ENCODE measurements at regions not wholly inside any gene's neighbourhood (a gene's known extent, or its start where the extent isn't known, plus 50 kb on each side); places are given as distances from the start of the nearest gene placed in this dataset.

DNA sequence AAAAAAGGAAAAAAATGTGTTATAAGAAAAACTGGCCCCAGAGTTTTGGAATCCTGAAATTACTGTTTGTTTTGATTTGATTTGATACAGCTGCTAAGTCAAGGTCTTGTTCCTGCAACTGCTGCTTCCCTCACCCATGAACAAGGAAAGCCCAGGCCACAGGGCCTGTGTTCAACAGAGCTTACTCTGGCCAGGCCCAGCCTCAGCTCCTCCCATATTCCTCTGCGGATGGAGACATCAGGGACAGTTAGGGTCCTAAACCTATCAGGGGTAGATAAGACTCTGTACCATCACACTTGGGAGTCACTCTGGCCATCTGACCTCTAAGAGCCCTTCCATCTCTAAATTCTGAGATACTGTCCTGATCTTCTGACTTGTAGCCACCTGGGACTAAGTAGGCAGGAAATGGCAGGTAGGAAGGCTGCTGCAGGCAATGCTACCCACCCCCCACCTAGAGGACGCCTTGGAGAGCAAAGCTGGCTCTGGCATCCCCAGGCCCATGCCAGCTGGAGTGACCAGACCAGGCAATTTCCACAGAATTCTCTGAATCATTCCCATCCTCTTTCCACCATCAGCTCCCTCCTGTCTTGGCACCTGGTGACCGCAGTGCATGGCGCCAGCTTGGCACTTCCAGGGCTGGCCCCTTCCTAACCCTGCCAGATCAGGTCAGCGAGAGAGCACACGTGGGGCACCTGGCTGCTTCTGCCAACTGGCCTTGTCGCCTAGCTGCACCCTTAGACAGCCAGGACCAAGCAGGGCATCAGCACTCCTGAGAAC lies 58.0 kb upstream of the TMEM33 start:
- no peak overlapping the region for H3K27ac ChIP-seq (ENCODE audit: low read length)
- H3K9me3 ChIP-seq (ENCODE audit: control insufficient read depth in 2 of 2, low read length in 2 of 2), result peaks cover 0 to 3% of the 10 kb centered on the region in 2 donors
- H3K9ac ChIP-seq (ENCODE audit: low read length in 2 of 2), result no peak overlapping the region
- H3K4me1 ChIP-seq (ENCODE audit: control insufficient read depth, insufficient read depth, low read length), result peaks cover 19% of the 10 kb centered on the region
- peaks cover 70 to 89% of the 10 kb centered on the region in 2 donors for H3K27me3 ChIP-seq (ENCODE audit: control insufficient read depth in 1 of 2, insufficient read depth in 2 of 2, low read length in 2 of 2)
- no peak overlapping the region for H3K4me3 ChIP-seq (ENCODE audit: low read length in 2 of 2)
- no peaks in the 10 kb centered on the region for H3K36me3 ChIP-seq (ENCODE audit: control insufficient read depth in 2 of 2, insufficient read depth in 2 of 2, low read length in 2 of 2)

- Histone ChIP-seq H3K4me3 (ENCODE audit: low read length in 2 of 2) (no peak overlapping the region), H3K27ac (ENCODE audit: low read length) (no peak overlapping the region), H3K27me3 (ENCODE audit: control insufficient read depth in 1 of 2, insufficient read depth in 2 of 2, low read length in 2 of 2) (peaks cover 56 to 69% of the 10 kb centered on the region in 2 donors), H3K36me3 (ENCODE audit: control insufficient read depth in 2 of 2, insufficient read depth in 2 of 2, low read length in 2 of 2) (no peaks in the 10 kb centered on the region), H3K9ac (ENCODE audit: low read length in 2 of 2) (no peak overlapping the region), H3K9me3 (ENCODE audit: control insufficient read depth in 2 of 2, low read length in 2 of 2) (peaks cover 0 to 3% of the 10 kb centered on the region in 2 donors), H3K4me1 (ENCODE audit: control insufficient read depth, insufficient read depth, low read length) (no peaks in the 10 kb centered on the region)
Observed at GRCh38 chr4:41874873-41875272, 60.4 kb upstream of the TMEM33 start.

DNA sequence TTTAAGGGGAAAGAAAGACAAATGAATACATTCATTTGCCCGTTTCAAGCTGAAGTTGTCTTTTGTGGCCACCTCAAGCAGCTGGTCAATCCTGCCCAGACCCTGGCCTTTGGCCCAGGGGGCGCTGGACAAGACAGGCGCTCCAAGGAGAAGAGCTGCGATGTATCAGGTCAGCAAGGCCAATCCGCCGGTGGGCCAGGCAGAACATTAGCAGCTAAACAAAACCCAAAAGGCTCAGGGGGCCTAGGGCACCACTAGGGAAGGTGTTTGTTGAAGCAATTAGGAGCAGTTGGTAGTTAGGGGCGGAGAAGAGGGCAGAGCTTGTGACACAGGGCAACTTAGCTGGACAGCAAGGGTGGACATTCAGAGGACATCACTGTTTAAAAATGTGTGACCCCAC lies 60.8 kb upstream of the TMEM33 start:
- Histone ChIP-seq H3K4me3 (ENCODE audit: low read length in 2 of 2) (no peak overlapping the region), H3K36me3 (ENCODE audit: control insufficient read depth in 2 of 2, insufficient read depth in 2 of 2, low read length in 2 of 2) (no peaks in the 10 kb centered on the region), H3K27ac (ENCODE audit: low read length) (no peak overlapping the region), H3K4me1 (ENCODE audit: control insufficient read depth, insufficient read depth, low read length) (no peaks in the 10 kb centered on the region), H3K9me3 (ENCODE audit: control insufficient read depth in 2 of 2, low read length in 2 of 2) (peaks cover 0 to 3% of the 10 kb centered on the region in 2 donors), H3K27me3 (ENCODE audit: control insufficient read depth in 1 of 2, insufficient read depth in 2 of 2, low read length in 2 of 2) (peaks cover 52 to 65% of the 10 kb centered on the region in 2 donors), H3K9ac (ENCODE audit: low read length in 2 of 2) (no peak overlapping the region)

GRCh38 chr4:41873380-41874295 lies 61.6 kb upstream of the TMEM33 start:
- H3K4me1 ChIP-seq (ENCODE audit: control insufficient read depth, insufficient read depth, low read length), result no peaks in the 10 kb centered on the region
- no peak overlapping the region for H3K9ac ChIP-seq (ENCODE audit: low read length in 2 of 2)
- no peak overlapping the region for H3K4me3 ChIP-seq (ENCODE audit: low read length in 2 of 2)
- H3K9me3 ChIP-seq (ENCODE audit: control insufficient read depth in 2 of 2, low read length in 2 of 2), result peaks cover 0 to 3% of the 10 kb centered on the region in 2 donors
- no peak overlapping the region for H3K27ac ChIP-seq (ENCODE audit: low read length)
- no peaks in the 10 kb centered on the region for H3K36me3 ChIP-seq (ENCODE audit: control insufficient read depth in 2 of 2, insufficient read depth in 2 of 2, low read length in 2 of 2)
- peaks cover 44 to 57% of the 10 kb centered on the region in 2 donors for H3K27me3 ChIP-seq (ENCODE audit: control insufficient read depth in 1 of 2, insufficient read depth in 2 of 2, low read length in 2 of 2)

GRCh38 chr4:41870035-41870434 lies 65.2 kb upstream of the TMEM33 start:
- Histone ChIP-seq H3K4me3 (ENCODE audit: low read length in 2 of 2) (no peak overlapping the region), H3K9ac (ENCODE audit: low read length in 2 of 2) (no peak overlapping the region), H3K36me3 (ENCODE audit: control insufficient read depth in 2 of 2, insufficient read depth in 2 of 2, low read length in 2 of 2) (no peaks in the 10 kb centered on the region), H3K27me3 (ENCODE audit: control insufficient read depth in 1 of 2, insufficient read depth in 2 of 2, low read length in 2 of 2) (peaks cover 46 to 60% of the 10 kb centered on the region in 2 donors), H3K27ac (ENCODE audit: low read length) (no peak overlapping the region), H3K4me1 (ENCODE audit: control insufficient read depth, insufficient read depth, low read length) (peaks cover 3% of the 10 kb centered on the region), H3K9me3 (ENCODE audit: control insufficient read depth in 2 of 2, low read length in 2 of 2) (peaks cover 0 to 2% of the 10 kb centered on the region in 2 donors)

DNA sequence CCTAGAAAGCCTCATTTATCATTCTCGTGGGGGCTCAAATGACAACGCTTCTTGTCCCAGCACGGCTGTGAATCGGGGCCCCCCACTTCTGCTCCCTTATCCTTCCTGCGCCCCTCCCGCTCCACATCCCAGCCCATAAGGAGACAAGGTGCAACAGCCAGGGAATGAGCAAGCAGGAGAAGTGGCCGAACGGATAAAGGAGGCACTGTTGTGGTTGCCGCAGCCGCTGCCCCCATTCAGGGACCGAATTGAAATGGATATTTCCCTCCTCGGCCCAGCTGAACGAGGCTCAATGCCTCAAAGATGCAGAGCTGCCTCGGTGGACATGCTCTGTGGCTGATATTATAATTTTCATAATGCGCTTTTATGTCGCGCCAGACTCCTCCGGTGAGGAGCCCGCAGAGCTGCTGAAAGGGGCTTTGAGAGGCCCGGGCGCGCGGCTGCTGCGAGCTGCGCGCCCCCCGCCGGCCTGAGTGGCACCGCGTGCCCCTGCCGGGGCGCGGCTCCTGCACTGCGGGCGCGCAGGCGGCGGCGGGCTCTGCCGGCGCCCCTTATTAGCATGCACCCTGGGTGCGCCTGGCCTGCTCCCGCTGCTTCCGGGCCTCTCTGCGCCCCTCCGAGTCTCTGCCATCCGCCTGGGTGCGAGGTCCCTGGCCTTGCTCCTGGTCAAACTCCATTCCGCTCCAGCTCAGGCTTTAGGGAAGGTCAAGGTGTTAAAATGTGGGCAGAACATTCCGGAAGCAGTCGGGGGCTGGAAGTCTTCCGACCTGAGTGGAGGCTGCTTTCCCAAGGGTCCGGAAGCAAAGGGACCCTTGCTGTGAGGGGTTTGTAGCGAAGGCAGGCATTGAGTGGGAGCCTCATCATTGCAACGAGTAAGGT lies 68.2 kb upstream of the TMEM33 start:
- H3K27ac ChIP-seq (ENCODE audit: low read length), result no peak overlapping the region
- peaks cover 36 to 49% of the 10 kb centered on the region in 2 donors for H3K27me3 ChIP-seq (ENCODE audit: control insufficient read depth in 1 of 2, insufficient read depth in 2 of 2, low read length in 2 of 2)
- peaks cover 0 to 6% of the 10 kb centered on the region in 2 donors for H3K9me3 ChIP-seq (ENCODE audit: control insufficient read depth in 2 of 2, low read length in 2 of 2)

GRCh38 chr4:41865981-41866798 lies 69.0 kb upstream of the TMEM33 start:
- no peak overlapping the region for H3K4me3 ChIP-seq (ENCODE audit: low read length in 2 of 2)
- no peak overlapping the region for H3K27ac ChIP-seq (ENCODE audit: low read length)
- peaks cover 0 to 6% of the 10 kb centered on the region in 2 donors for H3K9me3 ChIP-seq (ENCODE audit: control insufficient read depth in 2 of 2, low read length in 2 of 2)
- H3K36me3 ChIP-seq (ENCODE audit: control insufficient read depth in 2 of 2, insufficient read depth in 2 of 2, low read length in 2 of 2), result no peaks in the 10 kb centered on the region
- H3K4me1 ChIP-seq (ENCODE audit: control insufficient read depth, insufficient read depth, low read length), result peaks cover 3% of the 10 kb centered on the region
- no peak overlapping the region for H3K9ac ChIP-seq (ENCODE audit: low read length in 2 of 2)
- H3K27me3 ChIP-seq (ENCODE audit: control insufficient read depth in 1 of 2, insufficient read depth in 2 of 2, low read length in 2 of 2), result peaks cover 36 to 49% of the 10 kb centered on the region in 2 donors

More for the DNA sequence above, 68.2 kb upstream of the TMEM33 start:
- Histone ChIP-seq H3K4me1 (ENCODE audit: control insufficient read depth, insufficient read depth, low read length) (peaks cover 3% of the 10 kb centered on the region), H3K4me3 (ENCODE audit: low read length in 2 of 2) (peak overlapping the region in 1 of 2 donors; percentile 19), H3K36me3 (ENCODE audit: control insufficient read depth in 2 of 2, insufficient read depth in 2 of 2, low read length in 2 of 2) (no peaks in the 10 kb centered on the region), H3K9ac (ENCODE audit: low read length in 2 of 2) (no peak overlapping the region)

DNA sequence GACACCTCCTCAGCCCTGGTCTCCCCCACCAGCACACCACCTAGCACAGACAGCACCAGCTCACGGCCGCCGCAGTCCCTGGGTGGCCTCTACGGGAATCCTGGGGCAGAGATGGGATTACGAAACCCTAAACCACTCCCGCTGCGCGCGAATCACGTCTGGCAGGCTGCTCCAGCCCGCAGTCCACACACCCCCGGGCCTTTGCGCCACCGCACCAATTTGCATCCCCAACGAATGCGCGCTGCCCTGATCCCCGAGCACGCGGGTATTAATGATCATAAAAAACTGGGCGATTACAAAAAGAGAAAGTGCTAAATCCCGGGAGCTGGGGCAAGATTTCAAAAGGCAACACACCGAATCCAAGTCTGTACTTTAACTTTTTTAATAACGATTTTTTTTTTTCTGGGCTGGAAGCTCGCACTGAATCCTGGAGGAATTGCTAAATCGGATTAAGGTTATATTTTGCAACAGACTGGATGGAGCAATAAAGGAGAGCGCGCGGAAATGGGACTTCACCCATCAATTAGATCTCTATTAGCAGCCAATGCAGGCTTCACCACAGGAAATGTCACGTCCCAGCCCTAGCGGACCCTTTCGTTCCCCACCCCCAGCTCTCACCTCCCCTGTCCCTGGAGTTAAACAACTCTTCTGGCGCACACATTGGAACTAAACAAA lies 69.8 kb upstream of the TMEM33 start:
- no peaks in the 10 kb centered on the region for H3K36me3 ChIP-seq (ENCODE audit: control insufficient read depth in 2 of 2, insufficient read depth in 2 of 2, low read length in 2 of 2)
- no peak overlapping the region for H3K4me3 ChIP-seq (ENCODE audit: low read length in 2 of 2)
- no peak overlapping the region for H3K27ac ChIP-seq (ENCODE audit: low read length)
- no peak overlapping the region for H3K9ac ChIP-seq (ENCODE audit: low read length in 2 of 2)
- H3K27me3 ChIP-seq (ENCODE audit: control insufficient read depth in 1 of 2, insufficient read depth in 2 of 2, low read length in 2 of 2), result peaks cover 36 to 45% of the 10 kb centered on the region in 2 donors
- peaks cover 0 to 6% of the 10 kb centered on the region in 2 donors for H3K9me3 ChIP-seq (ENCODE audit: control insufficient read depth in 2 of 2, low read length in 2 of 2)
- H3K4me1 ChIP-seq (ENCODE audit: control insufficient read depth, insufficient read depth, low read length), result peaks cover 3% of the 10 kb centered on the region

DNA sequence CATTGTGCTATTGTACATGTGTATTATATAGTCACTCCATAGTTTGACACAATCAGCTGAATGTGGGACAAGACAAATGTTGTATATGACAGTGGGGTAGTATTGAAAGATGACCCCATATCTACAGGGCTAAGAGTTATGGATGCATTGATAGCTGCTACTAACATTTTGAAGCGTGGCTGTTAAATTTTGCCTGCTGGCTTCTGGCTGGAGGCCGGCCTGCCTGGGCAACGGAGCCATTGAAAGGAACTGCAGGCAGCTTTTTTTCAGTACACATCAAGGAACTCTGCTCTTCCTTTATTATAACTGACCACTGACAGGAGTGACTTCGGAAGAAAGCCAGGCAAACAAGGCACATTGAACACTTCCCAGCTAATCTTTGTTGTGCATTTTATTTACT lies 76.1 kb upstream of the TMEM33 start:
- Histone ChIP-seq H3K27ac (ENCODE audit: low read length) (no peak overlapping the region), H3K36me3 (ENCODE audit: control insufficient read depth in 2 of 2, insufficient read depth in 2 of 2, low read length in 2 of 2) (no peaks in the 10 kb centered on the region), H3K9me3 (ENCODE audit: control insufficient read depth in 2 of 2, low read length in 2 of 2) (no peaks in the 10 kb centered on the region), H3K4me3 (ENCODE audit: low read length in 2 of 2) (no peak overlapping the region), H3K9ac (ENCODE audit: low read length in 2 of 2) (no peak overlapping the region), H3K4me1 (ENCODE audit: control insufficient read depth, insufficient read depth, low read length) (no peaks in the 10 kb centered on the region), H3K27me3 (ENCODE audit: control insufficient read depth in 1 of 2, insufficient read depth in 2 of 2, low read length in 2 of 2) (peaks cover 4 to 14% of the 10 kb centered on the region in 2 donors)
